SHP77 treated with DMSO at 0.1 percent for 48 hours (cell line): ENCODE measurements at regions not wholly inside any gene's neighbourhood (a gene's known extent, or its start where the extent isn't known, plus 50 kb on each side); places are given as distances from the start of the nearest gene placed in this dataset.

Experiments used
- DNase-seq: peaks from one replicate; lab custom pipeline; 2025; lab: John Stamatoyannopoulos, UW

DNA sequence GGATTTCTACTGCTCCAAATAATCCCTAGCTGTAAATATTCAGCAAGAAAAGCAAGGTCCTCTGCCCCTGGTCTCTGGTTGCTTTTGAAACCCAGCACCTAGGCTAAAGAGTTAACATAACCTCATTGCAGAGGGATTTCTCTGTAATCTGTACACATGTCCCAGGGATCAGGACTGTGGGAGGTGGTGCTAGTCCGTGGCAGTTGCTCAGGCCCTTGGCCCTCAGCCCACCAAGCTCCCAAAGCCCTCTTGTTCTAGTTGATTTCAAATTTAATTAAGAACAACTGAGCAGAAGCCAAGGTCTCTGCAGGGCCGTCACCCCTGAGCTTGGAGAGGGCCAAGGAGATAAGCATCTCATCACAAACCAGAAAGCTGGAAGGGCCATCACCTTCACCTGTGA is 181.1 kb downstream of the SOX9 start:
- no peak for DNase-seq

DNA sequence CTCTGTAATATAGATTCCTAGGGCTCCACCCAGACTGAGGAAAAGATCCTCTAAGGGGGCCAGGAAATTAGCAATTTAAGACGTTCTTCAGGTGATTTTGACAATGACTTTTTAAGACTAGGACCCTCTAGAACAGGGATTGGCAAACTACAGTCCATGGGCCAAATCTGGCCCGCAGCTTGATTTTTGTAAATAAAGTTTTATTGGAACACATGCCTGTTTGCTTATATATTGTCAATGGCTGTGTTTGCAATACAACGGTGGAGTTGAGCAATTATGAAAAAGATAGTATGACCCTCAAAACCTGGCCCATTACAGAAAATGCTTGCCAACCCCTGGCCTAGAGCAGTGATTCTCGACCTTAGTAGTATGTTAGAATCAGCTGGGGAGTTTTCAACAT is 181.9 kb downstream of the SOX9 start:
- no peak for DNase-seq

GRCh38 chr17:72303787-72304733 is 183.2 kb downstream of the SOX9 start:
- no peak for DNase-seq

DNA sequence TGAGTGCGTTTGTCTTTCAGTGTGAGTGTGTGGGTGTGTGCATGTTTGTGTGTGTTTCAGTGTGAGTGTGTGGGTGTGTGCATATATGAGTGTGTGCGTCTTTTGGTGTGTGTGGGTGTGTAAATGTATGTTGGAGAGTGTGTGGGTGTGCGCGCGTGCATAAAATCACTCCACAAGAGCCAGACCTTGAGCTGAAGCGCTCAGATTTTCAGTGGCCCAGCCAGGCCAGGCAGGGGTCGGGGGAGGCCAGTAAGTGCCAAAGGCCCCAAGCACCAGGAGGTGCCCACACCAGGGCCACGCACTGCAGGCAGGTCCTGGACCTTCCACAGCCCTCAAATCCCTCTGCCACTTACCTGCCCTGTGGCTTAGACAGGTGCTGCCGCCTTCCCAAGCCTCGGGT is 184.0 kb downstream of the SOX9 start:
- DNase-seq, result no peak

GRCh38 chr17:72305472-72305871 is 184.7 kb downstream of the SOX9 start:
- no peak for DNase-seq

GRCh38 chr17:72306037-72306436 is 185.2 kb downstream of the SOX9 start:
- no peak for DNase-seq

GRCh38 chr17:72307836-72308235 is 187.0 kb downstream of the SOX9 start:
- DNase-seq, result no peak

- no peak for DNase-seq
Observed at GRCh38 chr17:72308744-72309385, 188.0 kb downstream of the SOX9 start.

DNA sequence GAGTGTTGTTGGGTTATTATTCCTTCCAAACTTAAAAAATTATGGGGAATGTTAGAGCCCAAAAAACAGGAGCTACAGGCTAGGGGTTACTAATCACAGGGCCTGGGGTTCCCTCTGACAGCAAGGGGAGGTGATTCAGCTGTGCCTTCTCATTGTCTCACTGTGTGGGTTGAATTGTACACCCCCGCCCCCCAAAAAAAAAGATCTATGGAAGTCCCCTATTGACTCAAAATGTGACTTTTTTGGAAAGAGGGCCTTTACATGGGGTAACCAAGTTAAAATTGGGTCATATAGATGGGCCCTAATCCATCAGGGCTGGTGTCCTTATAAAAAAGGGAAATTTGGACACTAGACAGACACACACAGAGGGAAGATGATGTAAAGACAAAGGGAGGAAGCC is 190.2 kb downstream of the SOX9 start:
- DNase-seq, result no peak

- DNase-seq, result no peak
Observed at GRCh38 chr17:72315122-72315913, 194.5 kb downstream of the SOX9 start.

- no peak for DNase-seq
Observed at GRCh38 chr17:72318131-72318530, 197.3 kb downstream of the SOX9 start.

- no peak for DNase-seq
Observed at GRCh38 chr17:72321896-72322295, 201.1 kb downstream of the SOX9 start.

DNA sequence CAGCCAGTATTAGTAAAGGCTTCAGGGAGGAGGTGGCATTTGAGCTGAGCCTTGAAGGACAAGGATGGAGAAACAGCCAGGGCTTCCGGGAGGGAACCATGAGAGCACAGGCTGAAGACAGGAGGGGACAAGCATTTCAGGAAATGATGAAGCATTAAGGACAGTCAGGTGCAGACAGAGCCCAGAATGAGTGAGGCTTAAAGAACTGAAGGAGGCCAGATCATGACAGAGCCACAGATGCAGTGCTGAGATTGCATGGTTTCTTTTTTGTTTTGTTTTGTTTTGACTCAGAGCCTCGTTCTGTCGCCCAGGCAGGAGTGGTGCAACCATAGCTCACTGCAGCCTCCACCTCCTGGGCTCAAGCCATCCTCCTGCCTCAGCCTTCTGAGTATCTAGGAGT is 211.5 kb downstream of the SOX9 start:
- DNase-seq, result no peak

- no peak for DNase-seq
Observed at GRCh38 chr17:72333570-72333969, 212.8 kb downstream of the SOX9 start.

- no peak for DNase-seq
Observed at GRCh38 chr17:72334205-72334604, 213.4 kb downstream of the SOX9 start.

DNA sequence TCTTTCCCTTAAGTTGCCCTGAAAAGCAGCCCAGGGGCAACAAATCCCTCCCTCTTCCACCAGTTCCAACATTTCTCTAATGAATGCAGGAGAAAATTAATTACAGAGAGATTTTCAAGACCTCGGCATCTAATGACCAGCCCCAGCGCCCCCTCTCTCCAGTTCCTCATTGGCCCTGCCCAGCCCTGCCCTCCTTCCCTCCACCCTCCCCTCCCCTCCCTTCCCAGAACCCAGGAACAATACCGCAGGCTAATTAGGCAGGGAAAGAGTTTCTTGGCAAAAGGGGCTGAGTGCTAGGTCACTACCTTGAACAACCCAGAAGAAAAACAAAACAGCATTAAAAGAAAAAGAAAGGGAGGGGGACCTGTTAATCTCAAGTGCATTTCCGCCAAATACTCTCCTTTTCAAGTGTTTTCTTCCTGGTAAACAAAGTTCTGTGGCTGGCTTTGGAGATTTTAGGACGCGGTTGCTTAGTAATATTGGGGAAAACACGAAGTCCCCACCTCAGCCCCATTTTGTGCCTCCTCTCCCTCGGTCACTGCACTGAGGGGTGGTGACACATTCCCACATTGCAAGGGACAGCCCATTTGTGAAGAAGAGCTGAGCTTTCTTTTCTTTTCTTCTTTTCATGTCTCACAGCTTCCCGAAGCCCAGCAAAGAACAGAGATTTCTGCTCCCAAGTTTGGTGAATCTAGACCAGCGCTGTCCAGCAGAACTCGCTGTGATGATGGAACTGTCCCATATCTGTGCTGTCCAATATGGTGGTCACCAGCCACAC is 215.4 kb downstream of the SOX9 start:
- DNase-seq, result no peak

DNA sequence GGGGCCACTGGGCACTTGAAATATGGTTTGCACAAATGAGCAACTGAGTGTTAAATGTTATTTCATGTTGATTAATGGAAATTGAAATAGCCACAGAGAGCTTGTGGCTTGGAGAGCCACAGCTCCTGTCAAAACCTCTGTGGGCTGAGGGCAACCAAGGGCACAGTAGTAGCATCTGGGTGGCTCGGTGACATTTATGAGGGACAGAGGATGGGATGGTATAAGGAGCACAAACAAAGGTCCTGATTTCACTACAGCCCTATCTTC is 215.9 kb downstream of the SOX9 start:
- DNase-seq, result no peak

DNA sequence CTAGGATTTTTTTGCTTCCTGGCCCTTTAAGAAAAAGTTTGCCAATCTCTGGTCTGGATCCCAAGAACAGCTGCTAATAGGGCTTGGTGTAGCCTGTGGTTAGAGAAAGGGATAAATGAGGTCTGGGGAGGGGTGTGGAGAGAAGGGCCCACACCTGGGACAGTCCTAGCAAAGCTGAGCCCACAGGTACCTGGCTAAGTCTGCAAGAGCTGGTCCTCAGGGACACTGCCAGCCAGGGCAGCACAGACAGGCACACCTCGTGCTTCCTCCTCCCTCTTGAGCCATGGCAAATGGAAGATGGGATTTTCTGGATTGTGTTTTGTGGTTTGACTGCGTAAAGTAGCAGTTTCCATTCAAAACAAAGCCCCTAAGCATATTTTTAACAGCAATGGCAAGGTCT is 217.5 kb downstream of the SOX9 start:
- no peak for DNase-seq

GRCh38 chr17:72338847-72339790 is 218.3 kb downstream of the SOX9 start:
- no peak for DNase-seq

GRCh38 chr17:72340836-72341235 is 220.0 kb downstream of the SOX9 start:
- no peak for DNase-seq

- no peak for DNase-seq
Observed at GRCh38 chr17:72342061-72342460, 221.2 kb downstream of the SOX9 start.
